Right lobe of liver (tissue), 4 donors: ENCODE measurements at regions not wholly inside any gene's neighbourhood (a gene's known extent, or its start where the extent isn't known, plus 50 kb on each side); places are given as distances from the start of the nearest gene placed in this dataset.

Experiments
- CTCF ChIP-seq, 4 donors: fragments of 200-600 bp in 3 of 4; fragments of 450-650 bp in 1 of 4; IDR thresholded peaks; one replicate each; pipeline versions ENCODE4 v1.5.1 to v1.8.0; 2016 to 2022; ENCODE audit warnings: antibody characterized with exemption in 4 of 4, mild to moderate bottlenecking in 2 of 4
- POLR2A ChIP-seq: fragments of 450-650 bp; IDR thresholded peaks from one replicate; pipeline ENCODE4 v1.6.1; 2017; ENCODE audit warnings: antibody characterized with exemption, mild to moderate bottlenecking
- donor health status: DM: no; HTN: no; CAD: no.
- donor health status: DM: no; HTN: no; CAD: no.
- donor health status: DM: no; HTN: yes; CAD: no.

- TF ChIP-seq POLR2A (no peak), CTCF (IDR thresholded peaks at IDR 0.05) (no peak)
Observed at GRCh38 chr9:80041821-80042220, 470.1 kb downstream of the TLE4 start.
